Peyer's patch (tissue), 4 donors: ENCODE measurements at regions not wholly inside any gene's neighbourhood (a gene's known extent, or its start where the extent isn't known, plus 50 kb on each side); places are given as distances from the start of the nearest gene placed in this dataset.
A peak's percentile ranks its signal among the peaks of the same experiment; 100 is the strongest.

Experiments used
- DNase-seq, 3 donors: peaks; one replicate each; pipeline ENCODE4 v3.0.0-alpha.2; 2017 to 2019
- H3K27ac ChIP-seq, 4 donors: fragments of 200-600 bp; sonication (generic); one replicate each; pipeline ENCODE4 v1.5.1; 2016 to 2019
- H3K27me3 ChIP-seq, 2 donors: fragments of 200-600 bp; sonication (generic); one replicate each; pipeline ENCODE4 v1.5.1; 2019
- H3K36me3 ChIP-seq, 3 donors: fragments of 200-600 bp; sonication (generic); one replicate each; pipeline ENCODE4 v1.5.1; 2016 to 2019
- H3K4me1 ChIP-seq, 4 donors: fragments of 200-600 bp; sonication (generic); one replicate each; pipeline ENCODE4 v1.5.1; 2016 to 2019
- H3K4me3 ChIP-seq, 4 donors: fragments of 200-600 bp; sonication (generic); 1 replicate in 3 of 4; 2 replicates in 1 of 4; pipeline ENCODE4 v1.5.1; 2016 to 2019; ENCODE audit warnings: mild to moderate bottlenecking in 1 of 4
- H3K9me3 ChIP-seq, 4 donors: fragments of 200-600 bp; sonication (generic); one replicate each; pipeline ENCODE4 v1.5.1; 2016 to 2019; ENCODE audit warnings: mild to moderate bottlenecking in 1 of 4
- CTCF ChIP-seq, 6 experiments: fragments of 450-650 bp in 4 of 6; fragments of 200-600 bp in 2 of 6; sonication (generic) in 1 of 6; IDR thresholded peaks; one replicate each; pipeline ENCODE4 v1.5.1; 2017 to 2019; ENCODE audit warnings: antibody characterized with exemption in 6 of 6, mild to moderate bottlenecking in 3 of 6, moderate library complexity in 1 of 6
- POLR2A ChIP-seq, 2 donors: fragments of 450-650 bp; IDR thresholded peaks; one replicate each; pipeline ENCODE4 v1.5.1; 2017; ENCODE audit warnings: antibody characterized with exemption in 2 of 2, mild to moderate bottlenecking in 2 of 2, moderate library complexity in 2 of 2

GRCh38 chr7:113770146-113770738 is 148.6 kb downstream of the PPP1R3A start:
- no peak for DNase-seq
- Histone ChIP-seq H3K27me3 (no peaks in the 10 kb centered on the region), H3K9me3 (no peaks in the 10 kb centered on the region), H3K36me3 (no peaks in the 10 kb centered on the region), H3K27ac (no peak overlapping the region), H3K4me3 (no peak overlapping the region), H3K4me1 (no peaks in the 10 kb centered on the region)
- TF ChIP-seq POLR2A (IDR thresholded peaks at IDR 0.05) (no peak), CTCF (IDR thresholded peaks at IDR 0.05) (no peak)

DNA sequence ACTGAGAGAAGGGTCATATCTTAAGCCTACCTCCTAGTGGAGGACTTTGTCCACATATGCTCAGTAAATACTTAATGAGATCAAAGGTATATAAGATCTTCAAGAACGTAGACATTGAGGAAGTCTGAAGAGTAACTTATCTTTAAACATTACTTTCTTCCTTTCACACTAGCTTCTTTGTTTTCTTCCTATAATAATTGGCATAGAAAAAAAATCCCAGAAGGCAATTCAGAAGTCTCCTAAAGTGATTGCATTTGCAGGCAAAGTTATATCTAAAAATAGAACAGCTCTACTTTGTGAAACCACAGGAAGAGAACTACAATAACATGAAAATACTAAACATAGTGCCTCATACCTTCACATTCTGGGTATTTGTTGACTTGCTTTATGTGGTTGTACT is 150.4 kb downstream of the PPP1R3A start:
- H3K27me3 ChIP-seq = no peaks in the 10 kb centered on the region
- no peaks in the 10 kb centered on the region for H3K4me1 ChIP-seq
- TF ChIP-seq CTCF (IDR thresholded peaks at IDR 0.05) = peak in 2 of 6 experiments; percentile 21 to 35
- TF ChIP-seq POLR2A (IDR thresholded peaks at IDR 0.05) = no peak
- no peaks in the 10 kb centered on the region for H3K36me3 ChIP-seq
- no peak for DNase-seq
- no peaks in the 10 kb centered on the region for H3K9me3 ChIP-seq
- H3K27ac ChIP-seq = peak overlapping the region in 1 of 4 donors; percentile 1
- no peak overlapping the region for H3K4me3 ChIP-seq

DNA sequence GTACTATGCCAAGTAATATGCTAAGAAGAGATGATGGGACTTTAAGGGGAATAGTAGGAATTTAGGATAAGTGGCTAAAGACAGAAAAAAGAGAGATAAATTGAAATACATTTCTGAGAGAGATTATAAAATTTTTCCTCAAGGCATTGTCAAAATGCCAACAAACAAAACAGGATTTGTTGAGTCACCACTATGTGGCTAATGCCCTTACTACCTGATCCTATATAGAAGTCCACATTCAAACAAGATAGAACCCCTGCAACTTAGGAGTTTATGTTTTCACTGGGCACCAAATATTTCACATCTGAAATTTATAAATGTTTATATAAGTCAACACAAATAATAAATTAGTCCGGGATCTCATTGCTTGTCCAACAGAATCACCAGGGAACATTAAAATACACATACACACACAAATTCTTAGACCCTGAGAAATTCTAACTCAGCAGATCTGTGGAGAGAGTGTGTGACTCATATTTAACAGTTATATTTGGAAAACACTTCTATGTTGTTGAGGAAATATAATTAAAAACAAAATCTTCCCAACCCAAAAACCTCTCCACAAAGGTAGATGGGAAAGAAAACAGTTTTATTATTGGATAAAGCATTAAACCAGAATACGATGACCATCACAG is 154.3 kb downstream of the PPP1R3A start:
- Histone ChIP-seq H3K9me3 (no peaks in the 10 kb centered on the region), H3K27me3 (no peaks in the 10 kb centered on the region), H3K4me1 (no peaks in the 10 kb centered on the region), H3K27ac (no peak overlapping the region), H3K4me3 (no peak overlapping the region), H3K36me3 (no peaks in the 10 kb centered on the region)
- DNase-seq = no peak
- TF ChIP-seq CTCF (IDR thresholded peaks at IDR 0.05) = no peak
- no peak for TF ChIP-seq POLR2A (IDR thresholded peaks at IDR 0.05)

- H3K4me1 ChIP-seq = no peaks in the 10 kb centered on the region
- no peak for DNase-seq
- no peak for TF ChIP-seq POLR2A (IDR thresholded peaks at IDR 0.05)
- no peak for TF ChIP-seq CTCF (IDR thresholded peaks at IDR 0.05)
Observed at GRCh38 chr7:113763226-113763625, 155.6 kb downstream of the PPP1R3A start.

GRCh38 chr7:113756250-113756649 is 162.6 kb downstream of the PPP1R3A start:
- Histone ChIP-seq H3K27ac (no peak overlapping the region), H3K4me3 (no peak overlapping the region), H3K36me3 (no peaks in the 10 kb centered on the region), H3K4me1 (no peaks in the 10 kb centered on the region), H3K27me3 (no peaks in the 10 kb centered on the region), H3K9me3 (no peaks in the 10 kb centered on the region)
- no peak for DNase-seq
- TF ChIP-seq CTCF (IDR thresholded peaks at IDR 0.05) = no peak
- no peak for TF ChIP-seq POLR2A (IDR thresholded peaks at IDR 0.05)

More at GRCh38 chr7:113763226-113763625, 155.6 kb downstream of the PPP1R3A start:
- Histone ChIP-seq H3K9me3 (no peaks in the 10 kb centered on the region), H3K27me3 (no peaks in the 10 kb centered on the region), H3K4me3 (no peak overlapping the region), H3K27ac (no peak overlapping the region), H3K36me3 (no peaks in the 10 kb centered on the region)
